Heart right ventricle (tissue), 16 donors: ENCODE measurements at regions not wholly inside any gene's neighbourhood (a gene's known extent, or its start where the extent isn't known, plus 50 kb on each side); places are given as distances from the start of the nearest gene placed in this dataset.

Source experiments
- ATAC-seq, 8 donors: fragments of 200-7000 bp; cut with Tn5 transposase; one replicate each; pipeline ENCODE4 v1.9.1; 2020; ENCODE audit warnings: mild to moderate bottlenecking in 8 of 8, moderate library complexity in 8 of 8, moderate number of reproducible peaks in 1 of 8
- DNase-seq, 2 donors: peaks; one replicate each; pipeline ENCODE4 v3.0.0-alpha.2; 2020
- H3K27ac ChIP-seq, 10 donors: fragments of 200-600 bp; sonication (generic) in 2 of 10; one replicate each; pipeline versions ENCODE4 v1.5.0 to v1.8.0; 2020 to 2022; ENCODE audit warnings: mild to moderate bottlenecking in 3 of 10
- H3K27me3 ChIP-seq, 7 donors: fragments of 200-600 bp; one replicate each; pipeline ENCODE4 v1.8.0; 2021 to 2022; ENCODE audit warnings: mild to moderate bottlenecking in 2 of 7
- H3K36me3 ChIP-seq, 9 donors: fragments of 200-600 bp; sonication (generic) in 1 of 9; one replicate each; pipeline versions ENCODE4 v1.5.0 to v1.8.0; 2020 to 2022; ENCODE audit warnings: mild to moderate bottlenecking in 2 of 9
- H3K4me1 ChIP-seq, 9 donors: fragments of 200-600 bp; sonication (generic) in 1 of 9; one replicate each; pipeline versions ENCODE4 v1.5.0 to v1.8.0; 2020 to 2022; ENCODE audit warnings: mild to moderate bottlenecking in 4 of 9
- H3K4me3 ChIP-seq, 10 donors: fragments of 200-600 bp; sonication (generic) in 2 of 10; one replicate each; pipeline versions ENCODE4 v1.5.0 to v1.8.0; 2020 to 2022; ENCODE audit warnings: mild to moderate bottlenecking in 7 of 10, moderate library complexity in 2 of 10
- H3K9me3 ChIP-seq, 11 donors: fragments of 200-600 bp in 10 of 11; sonication (generic) in 2 of 11; one replicate each; pipeline versions ENCODE4 v1.5.0 to v1.8.0; 2013 to 2022; ENCODE audit warnings: mild to moderate bottlenecking in 2 of 11, control low read depth in 1 of 11, moderate library complexity in 1 of 11
- WGBS, 2 donors: extraction: QIAGEN DNeasy Blood & Tissue Kit; methylation state at CpG; one replicate each; pipeline ENCODE4 v1.1.7; 2013; ENCODE audit warnings: inconsistent platforms in 1 of 2; 5-methylcytosine and 5-hydroxymethylcytosine counted together
- intact Hi-C, 10 donors: fragments of 100-400 bp; cut with DNase I; formaldehyde crosslinking; loops; one replicate each; pipeline versions ENCODE4 v1.11.1 to v1.14.2; 2022
- TF ChIP-seq, protein P1 (sequence below), 9 donors: fragments of 200-600 bp; sonication (generic) in 2 of 9; IDR thresholded peaks; one replicate each; pipeline versions ENCODE4 v1.5.0 to v1.8.0; 2021 to 2022; ENCODE audit warnings: antibody characterized with exemption in 9 of 9, mild to moderate bottlenecking in 5 of 9, moderate library complexity in 1 of 9
- donor health status: Arrhythmogenic right ventricular cardiomyopathy.
- donor health status: ischemic (EF 13 %, LVEDD 7.1; RV severe dilation, severe dysfunction).
- donor health status: healthy with polysubstance abuse.
- donor health status: DM: no; HTN: yes; CAD: no.
- donor health status: DM: no; HTN: no; CAD: no.
- donor health status: ischemic (EF 25% LVEDD 6.9; RV normal size, moderate dysfunction).
- donor health status: ischemic (EF 25% LVEDD 5.7; RV mildly dilated, moderate dysfunction).
- donor health status: healthy.
- donor health status: DM: yes; HTN: yes; CAD: no.
- donor health status: Ischemic cardiomyopathy.
- donor health status: ischemic (EF 35%, LVEDD 5.7; RV mildly dilated, moderate dysfunction).
- donor health status: nonischemic (EF 11% LVEDD 7.7; RV severe dilation, severe dysfunction).
- donor health status: DM: yes; HTN: yes; CAD: no.
- donor health status: PGD.
- donor health status: ischemic (EF 29% LVEDD 5.4; RV normal size, mild dysfunction).
- donor health status: nonischemic (EF 23%, LVEDD 6.1; RV moderate dilation, normal function).

DNA sequence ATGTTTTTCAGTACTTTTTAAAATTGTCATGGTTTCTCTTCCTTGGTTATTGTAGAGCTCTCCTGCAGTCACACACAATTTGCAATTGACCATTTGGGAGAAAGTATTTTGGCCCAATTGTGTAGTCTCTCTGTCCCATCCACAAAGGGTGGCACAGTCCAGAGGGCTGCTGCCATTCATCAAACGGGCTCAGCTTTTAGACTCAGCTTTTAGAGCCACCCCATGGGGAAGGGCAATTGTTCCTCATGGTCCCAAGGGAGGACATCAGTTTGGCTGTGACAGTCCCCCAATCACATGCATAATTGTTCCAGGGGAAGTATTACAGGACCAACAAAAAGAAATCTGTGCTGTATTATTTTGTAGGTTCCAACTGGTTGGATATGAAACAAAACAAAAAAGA, 207.6 kb downstream of the ZNF462 start:
- TF ChIP-seq, protein P1, sequence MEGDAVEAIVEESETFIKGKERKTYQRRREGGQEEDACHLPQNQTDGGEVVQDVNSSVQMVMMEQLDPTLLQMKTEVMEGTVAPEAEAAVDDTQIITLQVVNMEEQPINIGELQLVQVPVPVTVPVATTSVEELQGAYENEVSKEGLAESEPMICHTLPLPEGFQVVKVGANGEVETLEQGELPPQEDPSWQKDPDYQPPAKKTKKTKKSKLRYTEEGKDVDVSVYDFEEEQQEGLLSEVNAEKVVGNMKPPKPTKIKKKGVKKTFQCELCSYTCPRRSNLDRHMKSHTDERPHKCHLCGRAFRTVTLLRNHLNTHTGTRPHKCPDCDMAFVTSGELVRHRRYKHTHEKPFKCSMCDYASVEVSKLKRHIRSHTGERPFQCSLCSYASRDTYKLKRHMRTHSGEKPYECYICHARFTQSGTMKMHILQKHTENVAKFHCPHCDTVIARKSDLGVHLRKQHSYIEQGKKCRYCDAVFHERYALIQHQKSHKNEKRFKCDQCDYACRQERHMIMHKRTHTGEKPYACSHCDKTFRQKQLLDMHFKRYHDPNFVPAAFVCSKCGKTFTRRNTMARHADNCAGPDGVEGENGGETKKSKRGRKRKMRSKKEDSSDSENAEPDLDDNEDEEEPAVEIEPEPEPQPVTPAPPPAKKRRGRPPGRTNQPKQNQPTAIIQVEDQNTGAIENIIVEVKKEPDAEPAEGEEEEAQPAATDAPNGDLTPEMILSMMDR (IDR thresholded peaks at IDR 0.05) = no peak
- no peak overlapping the region for H3K4me3 ChIP-seq
- 40 to 60% methylated on average over 1 of the region's 1 CpG for WGBS, 2 donors
- no peaks in the 10 kb centered on the region for H3K27me3 ChIP-seq
- no peak for DNase-seq
- no peaks in the 10 kb centered on the region for H3K4me1 ChIP-seq
- no peak overlapping the region for H3K27ac ChIP-seq
- H3K9me3 ChIP-seq = no peaks in the 10 kb centered on the region
- no peaks in the 10 kb centered on the region for H3K36me3 ChIP-seq
- intact Hi-C loops = no loop called here
- ATAC-seq = no peak

DNA sequence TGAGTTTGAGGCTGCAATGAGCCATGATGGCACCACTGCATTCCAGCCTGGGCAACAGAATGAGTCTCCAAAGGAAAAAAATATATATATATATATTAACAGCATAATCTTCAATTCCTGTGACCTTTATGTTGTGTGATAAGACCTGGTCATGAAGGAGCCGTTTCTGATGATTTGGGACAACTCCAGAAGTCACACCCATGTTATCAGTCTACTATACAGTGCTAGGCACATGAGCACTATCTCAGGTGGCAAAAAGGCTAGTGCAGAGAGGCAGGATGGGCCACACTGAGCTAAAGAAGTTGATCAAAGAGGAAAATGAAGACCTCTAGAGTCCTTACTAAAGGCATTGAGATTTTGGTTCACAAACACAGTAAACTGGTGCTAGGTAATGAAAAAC, 205.0 kb upstream of the RAD23B start:
- H3K9me3 ChIP-seq = no peaks in the 10 kb centered on the region
- DNase-seq (no peak), ATAC-seq (no peak)
- TF ChIP-seq, protein P1 (IDR thresholded peaks at IDR 0.05) = no peak
- 30 to 33% methylated on average over 1 of the region's 1 CpG for WGBS, 2 donors
- H3K4me3 ChIP-seq = no peak overlapping the region
- H3K27ac ChIP-seq = no peak overlapping the region
- H3K36me3 ChIP-seq = no peaks in the 10 kb centered on the region
- no peaks in the 10 kb centered on the region for H3K4me1 ChIP-seq
- H3K27me3 ChIP-seq = peaks cover 0 to 10% (median 0%) of the 10 kb centered on the region in 7 donors
- intact Hi-C loops = no loop called here

DNA sequence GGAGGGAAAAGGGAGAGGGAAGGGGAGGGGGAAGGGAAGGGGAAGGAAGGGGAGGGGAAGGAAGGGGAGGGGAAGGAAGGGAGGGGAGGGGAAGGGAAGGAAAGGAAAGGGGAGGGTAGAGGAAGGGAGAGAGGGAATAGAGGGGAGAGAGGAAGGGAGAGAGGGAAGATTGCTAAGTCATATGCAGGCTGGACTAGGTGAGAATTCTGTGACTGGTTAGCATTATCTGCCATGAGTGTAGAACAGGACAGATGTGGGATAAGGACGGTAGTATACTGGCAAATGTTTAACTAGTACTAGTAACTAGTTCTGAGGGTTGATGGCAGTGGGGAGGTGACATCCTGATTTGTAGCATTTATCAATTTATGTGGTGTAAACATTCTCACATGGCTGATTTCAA, 203.5 kb upstream of the RAD23B start:
- Histone ChIP-seq H3K4me1 (no peaks in the 10 kb centered on the region), H3K27me3 (peaks cover 0 to 10% (median 0%) of the 10 kb centered on the region in 7 donors), H3K27ac (no peak overlapping the region), H3K36me3 (no peaks in the 10 kb centered on the region), H3K4me3 (no peak overlapping the region), H3K9me3 (no peaks in the 10 kb centered on the region)
- ATAC-seq = no peak
- intact Hi-C loops = no loop called here
- 78 to 82% methylated on average over 1 of the region's 1 CpG for WGBS, 2 donors
- DNase-seq = no peak
- TF ChIP-seq, protein P1 (IDR thresholded peaks at IDR 0.05) = no peak

DNA sequence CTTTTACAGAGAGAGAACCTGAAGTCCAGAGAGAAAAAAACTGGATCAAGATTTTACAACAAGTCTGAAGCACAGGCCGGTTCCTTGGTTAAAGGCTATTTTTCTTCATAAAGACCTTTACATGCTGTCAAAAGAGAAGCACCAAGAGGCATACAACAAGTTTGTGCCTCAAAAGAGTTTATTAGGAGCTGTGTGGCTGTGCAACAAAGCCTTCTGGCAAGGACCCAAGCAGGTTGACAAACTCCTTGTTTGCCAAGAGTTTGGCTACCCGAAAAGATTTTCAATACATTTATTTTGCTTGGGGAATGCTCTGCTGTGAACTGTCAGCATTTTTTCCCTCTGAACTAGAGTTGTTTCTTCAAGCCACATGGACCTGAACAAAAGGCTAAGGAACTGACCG, 202.9 kb upstream of the RAD23B start:
- no peak overlapping the region for H3K27ac ChIP-seq
- H3K9me3 ChIP-seq = no peaks in the 10 kb centered on the region
- no peak overlapping the region for H3K4me3 ChIP-seq
- intact Hi-C loops = no loop called here
- TF ChIP-seq, protein P1 (IDR thresholded peaks at IDR 0.05) = no peak
- H3K36me3 ChIP-seq = no peaks in the 10 kb centered on the region
- H3K27me3 ChIP-seq = peaks cover 0 to 10% (median 0%) of the 10 kb centered on the region in 7 donors
- ATAC-seq (no peak), DNase-seq (no peak)
- WGBS, 2 donors = 86 to 91% methylated on average over 3 of the region's 3 CpGs
- no peaks in the 10 kb centered on the region for H3K4me1 ChIP-seq
